Activated CD4-positive, alpha-beta memory T cell treated with anti-CD3 and anti-CD28 coated beads for 36 hours (primary cell): ENCODE measurements at regions not wholly inside any gene's neighbourhood (a gene's known extent, or its start where the extent isn't known, plus 50 kb on each side); places are given as distances from the start of the nearest gene placed in this dataset.
"Not testable (repeated sequence)": the region's sequence is repeated elsewhere in the genome, so short reads cannot be mapped to it uniquely, and the experiment has no call there.

ENCODE experiments used
- CTCF ChIA-PET: fragments of 350-600 bp; sonication (Branson Sonifier 250); formaldehyde crosslinking; loops from one replicate; lab custom pipeline; 2021; ENCODE audit warnings: antibody characterized with exemption, inconsistent platforms; lab: Charles Lee
- POLR2A ChIA-PET: fragments of 350-600 bp; sonication (Branson Sonifier 250); formaldehyde crosslinking; loops from one replicate; lab custom pipeline; 2021; ENCODE audit warnings: antibody characterized with exemption; lab: Charles Lee
- DNase-seq: peaks from one replicate; pipeline ENCODE4 v3.0.0-alpha.2; 2020
- H3K27ac Mint-ChIP-seq: one replicate; pipeline ENCODE4 v1.8.0; 2021; ENCODE audit warnings: mixed read lengths
- H3K27me3 Mint-ChIP-seq: one replicate; pipeline ENCODE4 v1.8.0; 2021; ENCODE audit warnings: mixed read lengths
- H3K36me3 Mint-ChIP-seq: one replicate; pipeline ENCODE4 v1.8.0; 2021; ENCODE audit warnings: mixed read lengths
- H3K4me1 Mint-ChIP-seq: one replicate; pipeline ENCODE4 v1.8.0; 2021; ENCODE audit warnings: low read depth, mixed read lengths
- H3K4me3 Mint-ChIP-seq: one replicate; pipeline ENCODE4 v1.8.0; 2021; ENCODE audit warnings: mild to moderate bottlenecking, mixed read lengths
- H3K9me3 Mint-ChIP-seq: one replicate; pipeline ENCODE4 v1.8.0; 2021; ENCODE audit warnings: mixed read lengths
- intact Hi-C: fragments of 100-400 bp; cut with micrococcal nuclease; formaldehyde crosslinking; loops from one replicate; pipeline ENCODE4 v1.15.1; 2023

- ChIA-PET POLR2A (no interaction called here), CTCF (no interaction called here)
- intact Hi-C loops = no loop called here
- Mint-ChIP-seq H3K4me1 (no peaks in the 10 kb centered on the region), H3K9me3 (peaks cover 24% of the 10 kb centered on the region), H3K4me3 (no peak overlapping the region), H3K27ac (no peak overlapping the region), H3K36me3 (peaks cover 6% of the 10 kb centered on the region), H3K27me3 (peaks cover 2% of the 10 kb centered on the region)
- DNase-seq = no peak
Observed at GRCh38 chr10:42149027-42149700, 489.2 kb downstream of the ZNF33B start.

GRCh38 chr10:42146165-42146564 is 492.2 kb downstream of the ZNF33B start:
- DNase-seq, H3K36me3 Mint-ChIP-seq, H3K27ac Mint-ChIP-seq, intact Hi-C loops, POLR2A ChIA-PET, H3K4me1 Mint-ChIP-seq, H3K4me3 Mint-ChIP-seq, H3K27me3 Mint-ChIP-seq, CTCF ChIA-PET: not testable (repeated sequence)
- H3K9me3 Mint-ChIP-seq = peaks cover 41% of the 10 kb centered on the region

DNA sequence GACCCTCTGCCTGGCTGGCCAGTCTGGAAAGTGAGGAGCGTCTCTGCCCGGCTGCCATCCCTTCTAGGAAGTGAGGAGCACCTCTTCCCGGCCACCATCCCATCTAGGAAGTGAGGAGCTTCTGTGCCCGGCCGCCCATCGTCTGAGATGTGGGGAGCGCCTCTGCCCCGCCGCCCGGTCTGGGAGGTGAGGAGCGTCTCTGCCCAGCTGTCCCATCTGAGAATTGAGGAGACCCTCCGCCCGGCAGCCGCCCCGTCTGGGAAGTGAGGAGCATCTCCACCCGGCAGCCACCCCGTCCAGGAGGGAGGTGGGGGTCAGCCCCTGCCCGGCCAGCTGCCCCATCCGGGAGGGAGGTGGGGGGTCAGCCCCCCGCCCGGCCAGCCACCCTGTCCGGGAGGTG is 500.3 kb downstream of the ZNF33B start:
- H3K27me3 Mint-ChIP-seq, CTCF ChIA-PET, intact Hi-C loops, H3K36me3 Mint-ChIP-seq, H3K4me3 Mint-ChIP-seq, POLR2A ChIA-PET, DNase-seq, H3K27ac Mint-ChIP-seq, H3K4me1 Mint-ChIP-seq: not testable (repeated sequence)
- H3K9me3 Mint-ChIP-seq = peaks cover 35% of the 10 kb centered on the region

DNA sequence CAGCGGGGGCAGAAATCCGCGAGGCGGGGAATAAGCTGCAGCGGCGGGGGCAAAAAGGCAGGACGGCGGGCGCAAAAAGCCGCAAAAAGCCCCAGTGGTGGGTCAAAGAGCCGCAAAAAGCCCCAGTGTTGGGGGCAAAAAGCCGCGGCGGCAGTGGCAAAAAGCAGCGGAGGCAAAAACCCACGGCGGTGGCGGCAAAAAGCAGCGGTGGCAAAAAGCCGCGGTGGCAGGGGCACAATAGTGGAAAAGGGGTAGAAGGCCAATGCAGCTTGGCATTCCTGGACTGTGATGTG is 525.3 kb downstream of the ZNF33B start:
- H3K27ac Mint-ChIP-seq = no peak overlapping the region
- H3K27me3 Mint-ChIP-seq = no peaks in the 10 kb centered on the region
- no peak for DNase-seq
- H3K36me3 Mint-ChIP-seq = peaks cover 2% of the 10 kb centered on the region
- H3K9me3 Mint-ChIP-seq = peaks cover 20% of the 10 kb centered on the region
- no peak overlapping the region for H3K4me3 Mint-ChIP-seq
- CTCF ChIA-PET = no interaction called here
- H3K4me1 Mint-ChIP-seq = no peaks in the 10 kb centered on the region
- intact Hi-C loops = no loop called here
- POLR2A ChIA-PET = no interaction called here

- Mint-ChIP-seq H3K27ac (no peak overlapping the region), H3K4me1 (no peaks in the 10 kb centered on the region)
Observed at GRCh38 chr10:42112331-42113157, 525.8 kb downstream of the ZNF33B start.

DNA sequence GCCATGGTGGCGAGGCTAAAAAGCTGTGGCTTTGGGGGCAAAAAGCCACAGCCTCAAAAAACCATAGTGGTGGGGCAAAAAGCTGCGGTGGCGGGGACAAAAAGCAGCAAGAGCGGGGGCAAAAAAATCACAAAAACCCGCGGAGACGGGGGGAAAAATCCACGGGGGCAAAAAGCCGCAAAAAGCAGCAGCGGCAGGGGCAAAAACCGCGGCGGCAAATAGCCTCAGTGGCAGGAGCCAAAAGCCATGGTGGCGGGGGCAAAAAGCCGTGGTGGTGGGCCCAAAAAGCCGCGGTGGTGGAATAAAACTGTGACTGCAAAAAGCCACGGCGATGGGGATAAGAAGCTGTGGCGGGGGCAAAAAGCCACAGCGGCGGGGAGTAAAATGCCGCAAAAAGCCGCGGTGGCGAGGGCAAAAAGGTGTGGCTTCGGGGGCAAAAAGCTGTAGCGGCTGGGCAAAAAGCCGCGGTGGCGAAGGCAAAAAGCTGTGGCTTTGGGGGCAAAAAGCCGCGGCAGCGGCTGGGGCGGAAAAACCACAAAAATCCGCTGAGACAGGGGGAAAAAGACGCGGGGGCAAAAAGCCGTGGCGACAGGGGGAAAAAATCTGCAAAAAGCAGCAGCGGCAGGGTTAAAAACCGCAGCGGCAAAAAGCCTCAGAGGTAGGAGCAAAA is 526.6 kb downstream of the ZNF33B start:
- Mint-ChIP-seq H3K36me3 (peaks cover 2% of the 10 kb centered on the region), H3K27me3 (no peaks in the 10 kb centered on the region), H3K27ac (no peak overlapping the region), H3K4me3 (no peak overlapping the region), H3K9me3 (peaks cover 19% of the 10 kb centered on the region), H3K4me1 (no peaks in the 10 kb centered on the region)
- no peak for DNase-seq
- ChIA-PET CTCF (no interaction called here), POLR2A (no interaction called here)
- intact Hi-C loops = no loop called here

More at GRCh38 chr10:42112331-42113157, 525.8 kb downstream of the ZNF33B start:
- no peak overlapping the region for H3K4me3 Mint-ChIP-seq
- ChIA-PET POLR2A (no interaction called here), CTCF (no interaction called here)
- no peaks in the 10 kb centered on the region for H3K27me3 Mint-ChIP-seq
- peaks cover 20% of the 10 kb centered on the region for H3K9me3 Mint-ChIP-seq
- peaks cover 2% of the 10 kb centered on the region for H3K36me3 Mint-ChIP-seq
- no peak for DNase-seq
- intact Hi-C loops = no loop called here

DNA sequence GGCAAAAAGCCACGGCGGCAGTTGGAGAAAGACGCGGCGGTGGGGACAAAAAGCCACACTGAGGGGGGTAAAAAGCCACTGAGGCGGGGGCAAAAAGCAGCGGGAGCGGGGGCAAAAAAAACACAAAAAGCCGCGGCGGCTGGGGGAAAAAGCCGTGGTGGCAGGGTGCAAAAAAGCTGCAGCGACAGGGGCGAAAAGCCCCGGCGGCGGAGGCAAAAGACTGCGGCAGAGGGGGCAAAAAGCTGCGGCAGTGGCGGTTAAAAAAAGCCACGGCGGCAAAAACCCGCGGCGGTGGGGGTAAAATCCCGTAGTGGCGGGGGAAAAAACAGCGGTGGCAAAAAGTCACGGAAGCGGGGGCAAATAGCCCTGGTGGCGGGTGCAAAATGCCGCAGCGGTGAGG is 527.3 kb downstream of the ZNF33B start:
- POLR2A ChIA-PET = no interaction called here
- Mint-ChIP-seq H3K9me3 (peaks cover 22% of the 10 kb centered on the region), H3K4me3 (no peak overlapping the region), H3K36me3 (peaks cover 2% of the 10 kb centered on the region), H3K27ac (no peak overlapping the region), H3K4me1 (no peaks in the 10 kb centered on the region), H3K27me3 (no peaks in the 10 kb centered on the region)
- DNase-seq = no peak
- intact Hi-C loops = no loop called here
- CTCF ChIA-PET = no interaction called here
